Uterus (tissue), 3 donors: ENCODE measurements at regions not wholly inside any gene's neighbourhood (a gene's known extent, or its start where the extent isn't known, plus 50 kb on each side); places are given as distances from the start of the nearest gene placed in this dataset.

Experiments used
- DNase-seq, 2 donors: peaks; one replicate each; pipeline ENCODE4 v3.0.0-alpha.2; 2019 to 2020
- H3K27ac ChIP-seq, 2 donors: fragments of 200-600 bp; sonication (generic); 1 replicate in 1 of 2; 2 replicates in 1 of 2; pipeline ENCODE4 v1.5.1; 2016 to 2018
- H3K27me3 ChIP-seq, 2 donors: fragments of 200-600 bp; sonication (generic); one replicate each; pipeline ENCODE4 v1.5.1; 2018 to 2019; ENCODE audit warnings: control low read depth in 1 of 2
- H3K36me3 ChIP-seq, 2 donors: fragments of 200-600 bp; sonication (generic); one replicate each; pipeline ENCODE4 v1.5.1; 2019; ENCODE audit warnings: control low read depth in 1 of 2
- H3K4me1 ChIP-seq, 2 donors: fragments of 200-600 bp; sonication (generic); one replicate each; pipeline ENCODE4 v1.5.1; 2018 to 2019; ENCODE audit warnings: control low read depth in 1 of 2
- H3K4me3 ChIP-seq, 2 donors: fragments of 200-600 bp; sonication (generic); 1 replicate in 1 of 2; 2 replicates in 1 of 2; pipeline ENCODE4 v1.5.1; 2018 to 2019; ENCODE audit warnings: mild to moderate bottlenecking in 1 of 2
- H3K9me3 ChIP-seq, 2 donors: fragments of 200-600 bp; sonication (generic); one replicate each; pipeline ENCODE4 v1.5.1; 2019; ENCODE audit warnings: control low read depth in 1 of 2
- CTCF ChIP-seq, 4 experiments: fragments of 200-600 bp in 2 of 4; fragments of 450-650 bp in 2 of 4; sonication (generic) in 2 of 4; IDR thresholded peaks; one replicate each; pipeline ENCODE4 v1.5.1; 2016 to 2019; ENCODE audit warnings: antibody characterized with exemption in 4 of 4, mild to moderate bottlenecking in 2 of 4, moderate library complexity in 1 of 4
- POLR2A ChIP-seq, 2 donors: fragments of 450-650 bp; IDR thresholded peaks; one replicate each; pipeline ENCODE4 v1.6.1; 2016; ENCODE audit warnings: antibody characterized with exemption in 2 of 2, mild to moderate bottlenecking in 1 of 2, moderate library complexity in 1 of 2
- intact Hi-C: fragments of 100-400 bp; cut with DNase I; formaldehyde crosslinking; loops from one replicate; pipeline ENCODE4 v1.15.1; 2023; ENCODE audit warnings: low total_unique reads
- donor health status: DM: yes; HTN: yes; CAD: no.

DNA sequence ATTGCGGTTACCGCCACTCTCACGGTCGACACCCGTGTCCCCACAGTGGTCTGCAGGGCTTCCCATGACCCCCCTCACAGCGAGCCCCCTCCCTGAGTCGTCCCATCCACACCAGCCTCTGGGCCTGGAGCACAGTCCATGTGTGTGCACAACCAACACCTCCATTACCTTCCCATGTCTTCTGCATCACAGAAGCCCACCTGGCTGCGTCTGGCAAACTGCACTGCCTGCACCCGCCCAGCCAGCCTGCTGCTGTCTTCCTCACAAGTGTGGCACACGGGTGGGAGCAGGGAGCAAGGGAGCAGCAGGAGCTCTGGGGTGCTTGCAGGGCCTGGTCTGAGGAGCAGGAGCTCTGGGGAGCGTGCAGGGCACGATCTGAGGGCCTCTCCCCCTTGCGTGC, 415.3 kb upstream of the IRX4 start:
- intact Hi-C loops, result no loop called here
- DNase-seq, result no peak
- Histone ChIP-seq H3K4me3 (no peak overlapping the region), H3K4me1 (no peaks in the 10 kb centered on the region), H3K9me3 (no peaks in the 10 kb centered on the region), H3K36me3 (no peaks in the 10 kb centered on the region), H3K27me3 (no peaks in the 10 kb centered on the region), H3K27ac (no peak overlapping the region)
- TF ChIP-seq POLR2A (IDR thresholded peaks at IDR 0.05) (no peak), CTCF (IDR thresholded peaks at IDR 0.05) (no peak)

- no peak for DNase-seq
- H3K36me3 ChIP-seq, result no peaks in the 10 kb centered on the region
- H3K9me3 ChIP-seq, result no peaks in the 10 kb centered on the region
- no peak overlapping the region for H3K27ac ChIP-seq
- TF ChIP-seq CTCF (IDR thresholded peaks at IDR 0.05) (no peak), POLR2A (IDR thresholded peaks at IDR 0.05) (no peak)
- no peaks in the 10 kb centered on the region for H3K4me1 ChIP-seq
- H3K4me3 ChIP-seq, result no peak overlapping the region
- H3K27me3 ChIP-seq, result no peaks in the 10 kb centered on the region
- intact Hi-C loops, result no loop called here
Observed at GRCh38 chr5:2295476-2295875, 412.8 kb upstream of the IRX4 start.

GRCh38 chr5:2293906-2294305, 411.2 kb upstream of the IRX4 start:
- TF ChIP-seq CTCF (IDR thresholded peaks at IDR 0.05), result no peak
- no peak for TF ChIP-seq POLR2A (IDR thresholded peaks at IDR 0.05)
- H3K36me3 ChIP-seq, result no peaks in the 10 kb centered on the region
- no peak for DNase-seq
- intact Hi-C loops, result no loop called here
- no peak overlapping the region for H3K27ac ChIP-seq
- no peaks in the 10 kb centered on the region for H3K4me1 ChIP-seq
- no peaks in the 10 kb centered on the region for H3K27me3 ChIP-seq
- H3K4me3 ChIP-seq, result no peak overlapping the region
- no peaks in the 10 kb centered on the region for H3K9me3 ChIP-seq

- intact Hi-C loops, result no loop called here
- Histone ChIP-seq H3K36me3 (no peaks in the 10 kb centered on the region), H3K4me1 (no peaks in the 10 kb centered on the region), H3K4me3 (no peak overlapping the region), H3K9me3 (no peaks in the 10 kb centered on the region), H3K27ac (no peak overlapping the region), H3K27me3 (no peaks in the 10 kb centered on the region)
- no peak for TF ChIP-seq POLR2A (IDR thresholded peaks at IDR 0.05)
- no peak for TF ChIP-seq CTCF (IDR thresholded peaks at IDR 0.05)
- no peak for DNase-seq
Observed at GRCh38 chr5:2291146-2291840, 408.6 kb upstream of the IRX4 start.

DNA sequence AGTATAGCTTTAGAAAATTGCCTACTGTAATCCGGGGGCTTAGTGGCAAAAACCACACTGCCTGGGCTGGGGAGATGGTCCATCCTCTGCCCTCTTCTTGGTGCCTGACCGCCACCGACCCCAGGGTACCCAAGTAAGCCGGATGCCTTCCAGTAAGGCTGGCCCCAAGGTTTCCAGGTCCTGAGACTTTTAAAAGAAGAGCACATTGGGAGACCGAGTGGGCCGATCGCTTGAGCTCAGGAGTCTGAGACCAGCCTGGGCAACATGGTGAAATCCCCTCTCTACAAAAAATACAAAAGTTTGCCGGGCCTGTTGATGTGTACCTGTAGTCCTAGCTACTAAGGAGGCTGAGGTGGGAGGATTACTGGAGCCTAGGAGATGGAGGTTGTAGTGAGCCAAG, 406.7 kb upstream of the IRX4 start:
- H3K4me3 ChIP-seq, result no peak overlapping the region
- intact Hi-C loops, result no loop called here
- no peaks in the 10 kb centered on the region for H3K4me1 ChIP-seq
- no peak overlapping the region for H3K27ac ChIP-seq
- no peak for DNase-seq
- H3K36me3 ChIP-seq, result no peaks in the 10 kb centered on the region
- H3K27me3 ChIP-seq, result no peaks in the 10 kb centered on the region
- TF ChIP-seq POLR2A (IDR thresholded peaks at IDR 0.05) (no peak), CTCF (IDR thresholded peaks at IDR 0.05) (no peak)
- no peaks in the 10 kb centered on the region for H3K9me3 ChIP-seq
